Keratinocyte (primary cell): ENCODE measurements at regions not wholly inside any gene's neighbourhood (a gene's known extent, or its start where the extent isn't known, plus 50 kb on each side); places are given as distances from the start of the nearest gene placed in this dataset.

Experiments used
- EZH2 ChIP-seq: IDR thresholded peaks from one replicate; pipeline ENCODE4 v1.6.1; 2012; ENCODE audit warnings: inconsistent platforms, mild to moderate bottlenecking, low read length, moderate library complexity
- TF ChIP-seq, protein P1 (sequence below), 3 experiments: IDR thresholded peaks in 1 of 3; conservative IDR thresholded peaks in 1 of 3; optimal IDR thresholded peaks in 1 of 3; 2 replicates in 2 of 3; 3 replicates in 1 of 3; pipeline versions ENCODE3 to v1.5.1; 2011; ENCODE audit warnings: low read length in 3 of 3, mild to moderate bottlenecking in 3 of 3, moderate library complexity in 2 of 3, control low read depth in 1 of 3, inconsistent platforms in 1 of 3; ENCODE audit not compliant: insufficient read depth in 2 of 3; ENCODE audit errors: extremely low read depth in 1 of 3

DNA sequence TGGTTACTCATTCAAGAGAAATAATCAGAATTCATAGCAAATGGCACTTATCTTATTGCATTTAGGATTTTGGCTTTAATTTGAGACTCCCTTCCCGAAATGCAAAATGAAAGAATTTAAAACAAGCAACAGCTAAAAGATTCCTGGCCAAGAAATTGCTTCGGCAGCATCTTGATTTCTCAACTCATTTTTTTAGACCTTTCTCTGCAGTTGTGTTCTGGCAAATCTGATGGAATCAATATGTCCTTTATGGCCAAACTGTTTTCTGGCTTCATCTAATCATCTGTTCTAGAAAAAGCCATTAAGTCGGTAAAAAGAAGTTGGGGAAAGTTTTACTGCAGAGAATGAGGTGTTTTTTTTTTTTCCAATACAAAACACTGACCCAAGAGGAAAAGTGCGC is 172.1 kb downstream of the SLC16A9 start:
- TF ChIP-seq, protein P1, sequence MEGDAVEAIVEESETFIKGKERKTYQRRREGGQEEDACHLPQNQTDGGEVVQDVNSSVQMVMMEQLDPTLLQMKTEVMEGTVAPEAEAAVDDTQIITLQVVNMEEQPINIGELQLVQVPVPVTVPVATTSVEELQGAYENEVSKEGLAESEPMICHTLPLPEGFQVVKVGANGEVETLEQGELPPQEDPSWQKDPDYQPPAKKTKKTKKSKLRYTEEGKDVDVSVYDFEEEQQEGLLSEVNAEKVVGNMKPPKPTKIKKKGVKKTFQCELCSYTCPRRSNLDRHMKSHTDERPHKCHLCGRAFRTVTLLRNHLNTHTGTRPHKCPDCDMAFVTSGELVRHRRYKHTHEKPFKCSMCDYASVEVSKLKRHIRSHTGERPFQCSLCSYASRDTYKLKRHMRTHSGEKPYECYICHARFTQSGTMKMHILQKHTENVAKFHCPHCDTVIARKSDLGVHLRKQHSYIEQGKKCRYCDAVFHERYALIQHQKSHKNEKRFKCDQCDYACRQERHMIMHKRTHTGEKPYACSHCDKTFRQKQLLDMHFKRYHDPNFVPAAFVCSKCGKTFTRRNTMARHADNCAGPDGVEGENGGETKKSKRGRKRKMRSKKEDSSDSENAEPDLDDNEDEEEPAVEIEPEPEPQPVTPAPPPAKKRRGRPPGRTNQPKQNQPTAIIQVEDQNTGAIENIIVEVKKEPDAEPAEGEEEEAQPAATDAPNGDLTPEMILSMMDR (optimal IDR thresholded peaks at IDR 0.05 in 1 of 3, IDR thresholded peaks at IDR 0.05 in 1 of 3, conservative IDR thresholded peaks at IDR 0.05 in 1 of 3; ENCODE audit: extremely low read depth in 1 of 3, insufficient read depth in 2 of 3, low read length in 3 of 3) = no peak
- no peak for TF ChIP-seq EZH2
